GM18519 (cell line): ENCODE measurements at regions not wholly inside any gene's neighbourhood (a gene's known extent, or its start where the extent isn't known, plus 50 kb on each side); places are given as distances from the start of the nearest gene placed in this dataset.

Source experiments
- ATAC-seq: cut with Tn5 transposase; IDR thresholded peaks from one replicate; pipeline ENCODE4 v1.9.1; 2021; ENCODE audit warnings: mild to moderate bottlenecking, moderate library complexity; ENCODE audit not compliant: unreplicated experiment, low FRiP score

GRCh38 chr20:22977047-22977785, 57.9 kb upstream of the SSTR4 start:
- no peak for ATAC-seq

DNA sequence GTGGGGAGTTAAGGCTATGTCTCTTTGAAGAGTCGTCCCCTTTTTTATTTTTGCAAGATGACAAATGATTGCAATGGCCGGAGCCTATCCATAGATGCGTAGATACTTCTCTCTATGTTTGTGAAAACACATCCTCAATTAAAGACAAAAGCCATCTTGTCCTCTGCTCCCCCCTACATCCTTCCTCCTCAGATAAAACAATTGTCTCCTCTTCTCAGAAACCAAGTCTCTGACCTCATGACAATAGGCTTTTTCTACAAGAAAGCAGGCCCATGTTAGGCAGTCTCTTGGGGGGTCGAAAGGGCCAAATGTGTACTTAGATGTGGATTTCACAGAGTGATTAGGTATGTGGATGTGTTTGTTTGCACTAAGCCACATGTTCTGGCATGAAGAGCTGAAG, 51.1 kb upstream of the SSTR4 start:
- no peak for ATAC-seq

DNA sequence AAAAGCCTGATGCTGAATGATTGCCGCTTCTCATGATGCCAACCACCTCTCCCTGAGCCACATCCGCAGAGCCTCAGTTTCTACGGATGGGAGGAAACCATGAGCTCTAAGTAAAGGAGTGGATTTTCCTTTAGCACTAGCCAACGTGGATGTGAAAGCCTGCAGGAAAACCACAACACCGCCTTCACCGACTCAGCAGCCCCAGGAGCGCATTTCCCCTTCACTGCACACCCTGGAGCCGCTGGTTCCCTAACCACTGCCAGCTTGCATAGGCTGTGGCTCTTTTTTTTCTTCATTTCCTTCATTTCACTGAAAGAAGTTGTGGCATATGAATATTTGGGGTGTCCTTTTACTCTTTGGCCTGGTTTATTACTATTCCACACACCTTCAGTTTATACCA, 50.5 kb upstream of the SSTR4 start:
- ATAC-seq: no peak

DNA sequence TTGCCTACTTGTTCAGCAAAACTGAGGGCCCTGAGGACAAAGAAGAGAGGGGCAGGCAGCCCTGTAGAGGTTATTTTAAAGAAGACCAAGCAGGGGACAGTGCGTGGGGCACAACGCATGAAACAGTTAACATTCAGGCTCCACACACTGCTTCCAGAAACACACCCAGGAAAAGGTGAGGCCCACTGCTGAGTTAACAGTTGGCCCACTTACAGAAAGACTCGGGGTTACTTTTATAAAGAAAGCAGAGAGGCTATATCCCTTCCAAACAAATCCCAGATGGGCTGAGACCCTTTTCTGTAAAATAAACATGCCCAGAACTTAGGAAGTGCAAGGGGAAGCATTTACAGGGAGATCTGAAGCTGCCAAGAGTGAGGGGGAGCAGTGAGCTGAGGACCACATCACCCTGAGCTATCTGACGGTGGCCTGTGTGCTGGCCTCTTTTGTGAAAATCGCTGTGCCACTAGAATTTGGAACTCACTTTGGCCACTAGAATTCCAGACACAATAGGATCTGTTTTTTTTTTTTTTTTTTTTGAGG, 49.8 kb upstream of the SSTR4 start:
- no peak for ATAC-seq
